Muscle of leg (tissue), 3 donors: ENCODE measurements at regions not wholly inside any gene's neighbourhood (a gene's known extent, or its start where the extent isn't known, plus 50 kb on each side); places are given as distances from the start of the nearest gene placed in this dataset.
"Not testable (repeated sequence)": the region's sequence is repeated elsewhere in the genome, so short reads cannot be mapped to it uniquely, and the experiment has no call there.

ENCODE experiments used
- DNase-seq: peaks from one replicate; pipeline ENCODE4 v3.0.0; 2013
- H3K27ac ChIP-seq: one replicate; pipeline ENCODE4 v1.5.1; 2013; ENCODE audit warnings: mild to moderate bottlenecking, low read length, control low read depth
- H3K27me3 ChIP-seq: one replicate; pipeline ENCODE4 v1.6.1; 2013; ENCODE audit warnings: low read length; ENCODE audit not compliant: control insufficient read depth, insufficient read depth
- H3K36me3 ChIP-seq: one replicate; pipeline ENCODE4 v1.6.1; 2013; ENCODE audit warnings: low read length; ENCODE audit not compliant: control insufficient read depth, insufficient read depth
- H3K4me1 ChIP-seq: one replicate; pipeline ENCODE4 v1.6.1; 2013; ENCODE audit warnings: low read length; ENCODE audit not compliant: control insufficient read depth, insufficient read depth
- H3K4me3 ChIP-seq: one replicate; pipeline ENCODE4 v1.5.1; 2013; ENCODE audit warnings: low read length, control low read depth
- H3K9me3 ChIP-seq: replicated peaks from 2 replicates; pipeline ENCODE4 v1.6.1; 2013; ENCODE audit warnings: low read depth, low read length; ENCODE audit not compliant: control insufficient read depth
- WGBS: methylation state at CpG from one replicate; pipeline ENCODE4 v1.1.5; 2013; ENCODE audit warnings: missing lambda C conversion rate; ENCODE audit not compliant: insufficient coverage; 5-methylcytosine and 5-hydroxymethylcytosine counted together

DNA sequence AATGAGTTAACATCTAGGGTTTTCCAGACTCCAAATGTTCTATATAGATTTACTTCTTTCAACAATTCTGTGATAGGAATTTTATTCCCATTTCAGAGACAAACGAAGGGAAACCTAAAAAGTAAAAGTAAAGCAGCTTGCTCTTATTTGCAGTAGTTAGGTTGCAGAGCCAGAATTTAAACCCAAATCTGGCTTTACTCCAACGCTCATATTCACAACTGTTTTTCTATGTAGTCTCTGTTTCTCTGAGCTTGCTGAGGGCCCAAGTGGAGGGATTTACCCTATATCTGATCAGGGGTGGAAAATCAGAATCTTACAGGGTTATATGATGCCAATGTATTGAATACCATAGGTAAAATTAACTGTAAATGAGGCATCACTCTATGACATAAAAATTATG, 599.1 kb upstream of the GRIA3 start:
- Histone ChIP-seq H3K27me3 (no peaks in the 10 kb centered on the region), H3K4me1 (no peaks in the 10 kb centered on the region), H3K4me3 (no peak overlapping the region), H3K36me3 (no peaks in the 10 kb centered on the region), H3K27ac (no peak overlapping the region), H3K9me3 (no peaks in the 10 kb centered on the region)
- DNase-seq, result peak; percentile 38
- WGBS, result no CpG with 5 or more reads among the region's 2 CpGs

DNA sequence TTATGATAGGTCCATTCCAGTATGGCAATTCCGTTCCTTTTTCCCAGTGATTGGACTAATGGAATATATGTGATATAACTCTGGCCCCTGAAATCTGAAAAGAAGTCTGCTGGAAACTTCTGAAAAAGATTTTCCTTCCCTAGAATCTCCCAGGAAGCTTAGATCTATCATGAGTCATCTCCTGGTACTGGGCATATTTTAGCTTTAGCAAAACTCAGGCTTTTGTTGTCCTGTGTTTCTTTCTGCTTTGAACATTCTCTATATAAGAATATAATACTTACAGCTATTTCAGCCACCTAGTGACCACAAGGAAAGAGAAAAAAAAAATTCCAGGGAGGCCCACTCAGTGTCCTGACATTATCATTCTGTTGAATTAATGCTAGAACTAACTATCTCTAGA, 597.2 kb upstream of the GRIA3 start:
- H3K4me1 ChIP-seq, result no peaks in the 10 kb centered on the region
- H3K27ac ChIP-seq, result no peak overlapping the region
- no peak for DNase-seq
- no peaks in the 10 kb centered on the region for H3K36me3 ChIP-seq
- no peaks in the 10 kb centered on the region for H3K27me3 ChIP-seq
- no peak overlapping the region for H3K4me3 ChIP-seq
- no peaks in the 10 kb centered on the region for H3K9me3 ChIP-seq
- WGBS, result no CpG with 5 or more reads among the region's 1 CpG

DNA sequence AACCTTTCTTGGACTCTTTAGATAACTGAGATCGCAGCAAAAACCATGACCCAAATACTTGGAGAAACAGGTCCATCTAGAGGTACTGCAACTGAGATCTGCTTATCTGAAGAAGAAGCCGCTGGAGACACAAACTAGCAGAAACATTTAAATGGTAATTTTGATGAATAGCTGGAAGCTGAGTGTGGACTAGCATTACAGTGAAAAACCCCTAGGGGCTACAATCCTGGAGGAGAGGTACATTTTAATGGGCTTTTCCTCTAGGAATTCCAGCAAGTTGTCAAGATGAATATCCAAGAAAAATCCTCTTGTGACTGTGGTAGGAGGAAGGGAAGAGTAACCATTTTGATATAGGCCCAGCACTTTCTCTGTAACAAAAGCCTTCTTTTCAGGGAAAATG, 592.5 kb upstream of the GRIA3 start:
- H3K27me3 ChIP-seq, result no peaks in the 10 kb centered on the region
- no peak overlapping the region for H3K27ac ChIP-seq
- H3K36me3 ChIP-seq, result no peaks in the 10 kb centered on the region
- H3K9me3 ChIP-seq, result no peaks in the 10 kb centered on the region
- H3K4me1 ChIP-seq, result no peaks in the 10 kb centered on the region
- DNase-seq, result peak; percentile 1
- no CpG with 5 or more reads among the region's 2 CpGs for WGBS
- no peak overlapping the region for H3K4me3 ChIP-seq

DNA sequence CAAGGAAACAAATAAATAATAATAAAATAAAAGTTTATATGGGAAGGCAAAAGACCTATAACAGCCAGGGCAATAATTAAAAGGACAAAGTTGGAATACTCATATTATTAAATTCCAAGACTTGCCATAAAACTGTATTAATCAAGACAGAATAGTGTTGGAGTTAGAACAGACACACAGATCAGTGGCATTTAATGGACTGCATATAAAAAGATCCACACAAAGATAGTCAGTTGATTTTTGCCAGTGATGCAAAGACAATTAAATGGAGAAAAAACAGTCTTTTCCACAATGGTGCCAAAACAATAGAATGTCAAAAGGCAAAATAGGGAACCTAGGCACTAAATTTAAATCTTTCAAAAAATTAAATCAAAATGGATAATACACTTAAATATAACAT, 587.1 kb upstream of the GRIA3 start:
- DNase-seq, result no peak
- Histone ChIP-seq H3K27me3 (no peaks in the 10 kb centered on the region), H3K4me1 (no peaks in the 10 kb centered on the region), H3K4me3 (no peak overlapping the region), H3K36me3 (no peaks in the 10 kb centered on the region), H3K27ac (no peak overlapping the region), H3K9me3 (no peaks in the 10 kb centered on the region)

DNA sequence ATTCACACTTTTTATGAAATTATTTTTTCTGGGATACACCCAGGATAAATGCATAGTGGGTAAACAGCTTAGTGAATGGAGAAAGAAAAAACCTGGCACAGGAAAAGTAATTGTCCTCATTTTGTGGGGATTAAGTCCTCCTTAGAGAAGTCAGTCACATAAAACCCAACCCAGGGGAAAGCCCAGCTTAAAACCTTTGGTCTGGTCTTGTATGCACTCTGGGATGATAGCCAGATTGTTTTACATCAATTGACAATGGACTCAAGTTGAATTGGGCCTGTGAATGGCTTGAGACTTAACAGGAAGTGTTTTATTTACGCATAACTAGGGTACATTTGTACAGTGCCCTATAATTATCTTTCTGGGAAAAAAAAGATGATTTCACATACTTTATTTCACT, 561.3 kb upstream of the GRIA3 start:
- peak; percentile 2 for DNase-seq
- WGBS, result no CpG with 5 or more reads among the region's 1 CpG
- Histone ChIP-seq H3K36me3 (no peaks in the 10 kb centered on the region), H3K27ac (no peak overlapping the region), H3K27me3 (no peaks in the 10 kb centered on the region), H3K9me3 (peaks cover 4% of the 10 kb centered on the region), H3K4me3 (no peak overlapping the region), H3K4me1 (no peaks in the 10 kb centered on the region)

DNA sequence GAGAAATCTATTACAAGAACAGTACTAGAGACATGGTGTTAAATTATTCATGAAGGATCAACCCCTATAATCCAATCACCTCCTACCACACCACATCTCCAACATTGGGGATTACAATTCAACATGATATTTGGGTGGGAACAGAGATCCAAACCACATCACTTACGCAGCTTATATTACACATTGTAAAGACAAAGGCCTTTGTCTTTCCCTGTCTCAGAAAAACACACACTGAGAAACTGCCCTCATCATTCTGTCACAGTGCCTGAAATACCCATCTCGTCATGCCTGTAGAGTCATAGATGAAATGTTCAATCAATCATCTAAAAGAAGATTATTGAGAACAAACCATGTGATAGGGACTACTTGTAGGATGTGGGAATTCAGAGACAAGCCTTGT, 558.8 kb upstream of the GRIA3 start:
- Histone ChIP-seq H3K27ac (no peak overlapping the region), H3K27me3 (no peaks in the 10 kb centered on the region), H3K4me1 (no peaks in the 10 kb centered on the region), H3K36me3 (no peaks in the 10 kb centered on the region), H3K4me3 (no peak overlapping the region), H3K9me3 (peaks cover 2% of the 10 kb centered on the region)
- DNase-seq, result no peak
- no CpG with 5 or more reads among the region's 2 CpGs for WGBS

DNA sequence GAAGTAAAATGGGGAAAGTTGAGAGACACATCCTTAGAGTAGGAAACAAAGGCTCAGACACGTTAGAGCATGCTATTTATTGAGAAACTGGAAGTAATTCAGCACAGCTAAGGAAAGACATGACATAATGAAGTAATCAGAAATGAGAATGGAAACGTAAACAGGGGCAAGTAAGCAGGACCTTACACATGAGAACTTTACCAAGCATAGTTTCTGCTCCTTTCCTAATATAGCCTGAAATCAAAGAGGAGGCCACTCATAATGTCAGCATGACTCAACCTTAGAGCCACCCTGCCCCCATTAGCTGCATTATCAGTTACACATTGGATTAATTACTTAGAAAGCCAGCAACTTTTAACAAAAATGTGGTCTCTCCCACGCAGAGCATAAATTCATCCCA, 558.3 kb upstream of the GRIA3 start:
- no peaks in the 10 kb centered on the region for H3K9me3 ChIP-seq
- peak; percentile 9 for DNase-seq
- H3K27me3 ChIP-seq, result no peaks in the 10 kb centered on the region
- no peaks in the 10 kb centered on the region for H3K4me1 ChIP-seq
- WGBS, result 60% methylated on average over 1 of the region's 3 CpGs
- H3K4me3 ChIP-seq, result no peak overlapping the region
- H3K36me3 ChIP-seq, result no peaks in the 10 kb centered on the region
- no peak overlapping the region for H3K27ac ChIP-seq

DNA sequence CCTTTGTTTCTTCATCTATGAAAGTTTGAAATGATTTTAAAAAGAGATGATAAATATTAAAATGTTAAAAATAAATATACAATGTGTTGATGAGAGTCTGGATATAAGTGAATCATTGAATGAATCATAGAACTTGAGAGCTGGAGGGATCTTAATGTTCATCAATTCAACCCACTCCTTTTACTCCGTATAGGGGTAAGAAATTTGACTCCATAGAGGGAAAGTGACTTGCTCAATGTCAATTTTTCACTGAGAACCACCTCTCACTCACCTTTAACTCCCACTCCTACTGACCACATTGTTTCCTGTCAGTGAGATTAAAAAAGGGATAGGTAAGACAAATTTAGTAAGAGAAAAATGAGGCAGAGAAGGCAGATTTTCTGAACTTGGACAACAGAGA, 557.2 kb upstream of the GRIA3 start:
- Histone ChIP-seq H3K4me1 (no peaks in the 10 kb centered on the region), H3K9me3 (no peaks in the 10 kb centered on the region), H3K27ac (no peak overlapping the region), H3K4me3 (no peak overlapping the region), H3K36me3 (no peaks in the 10 kb centered on the region), H3K27me3 (no peaks in the 10 kb centered on the region)
- no CpG with 5 or more reads among the region's 1 CpG for WGBS
- no peak for DNase-seq

DNA sequence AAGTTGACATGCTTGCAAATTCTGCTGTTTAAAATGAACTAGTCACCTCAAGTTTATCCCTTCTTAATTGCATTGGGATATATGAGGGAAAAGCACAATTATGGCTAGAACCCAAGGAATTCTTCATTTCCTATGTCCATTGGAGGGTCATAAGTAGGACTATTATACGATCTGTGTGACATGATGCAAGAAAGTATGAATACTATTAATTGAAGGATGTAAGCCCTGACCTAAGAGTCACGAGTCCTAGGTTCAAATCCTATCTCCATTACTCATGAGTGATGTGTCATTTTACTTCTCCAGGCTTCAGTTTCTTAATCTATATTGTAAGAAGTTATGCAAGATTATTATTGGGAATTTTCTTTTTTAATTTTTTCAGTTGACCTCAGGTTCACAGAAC, 542.9 kb upstream of the GRIA3 start:
- Histone ChIP-seq H3K4me1 (no peaks in the 10 kb centered on the region), H3K9me3 (no peaks in the 10 kb centered on the region), H3K4me3 (no peak overlapping the region), H3K36me3 (no peaks in the 10 kb centered on the region), H3K27ac (no peak overlapping the region), H3K27me3 (no peaks in the 10 kb centered on the region)
- WGBS, result no CpG with 5 or more reads among the region's 2 CpGs
- no peak for DNase-seq

DNA sequence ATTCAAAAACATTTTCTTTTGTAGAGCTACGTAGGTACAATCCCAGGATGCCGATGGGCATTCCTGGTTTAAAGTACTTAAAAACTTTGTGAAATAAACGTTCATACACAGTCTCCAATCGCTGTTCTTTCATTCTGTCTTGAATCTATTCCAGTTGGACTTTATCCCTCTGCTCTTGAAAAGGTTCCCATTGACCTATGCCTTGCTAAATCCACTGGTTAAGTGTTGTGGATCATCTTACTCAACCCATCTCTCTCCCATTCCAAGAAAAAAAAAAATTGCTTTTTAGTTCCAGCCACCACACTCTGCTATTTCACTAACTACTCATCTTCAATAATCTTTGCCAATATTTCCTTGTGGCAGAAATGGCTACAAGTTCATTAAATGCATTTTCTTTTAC, 542.3 kb upstream of the GRIA3 start:
- Histone ChIP-seq H3K36me3 (no peaks in the 10 kb centered on the region), H3K4me1 (no peaks in the 10 kb centered on the region), H3K27me3 (no peaks in the 10 kb centered on the region), H3K27ac (no peak overlapping the region), H3K9me3 (no peaks in the 10 kb centered on the region), H3K4me3 (no peak overlapping the region)
- no peak for DNase-seq
- WGBS, result no CpG with 5 or more reads among the region's 4 CpGs

DNA sequence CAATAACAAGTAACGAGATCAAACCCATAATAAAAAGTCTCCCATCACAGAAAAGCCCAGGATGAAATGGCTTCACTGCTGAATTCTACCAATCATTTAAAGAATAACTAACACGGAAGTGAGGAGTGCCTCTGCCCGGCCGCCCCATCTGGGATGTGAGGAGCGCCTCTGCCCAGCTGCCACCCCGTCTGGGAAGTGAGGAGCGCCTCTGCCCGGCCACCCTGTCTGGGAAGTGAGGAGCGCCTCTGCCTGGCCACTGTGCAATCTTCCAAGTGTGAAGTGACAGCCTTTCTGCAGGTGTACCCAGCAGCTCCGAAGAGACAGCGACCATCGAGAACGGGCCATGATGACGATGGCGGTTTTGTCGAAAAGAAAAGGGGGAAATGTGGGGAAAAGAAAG, 528.8 kb upstream of the GRIA3 start:
- not testable (repeated sequence) for H3K4me3 ChIP-seq, H3K36me3 ChIP-seq, H3K9me3 ChIP-seq, DNase-seq, H3K27ac ChIP-seq, H3K4me1 ChIP-seq, H3K27me3 ChIP-seq
- 85% methylated on average over 5 of the region's 16 CpGs for WGBS
